SIG-M5 treated with dmso at 0.1 percent for 504 hours (cell line): ENCODE measurements at regions not wholly inside any gene's neighbourhood (a gene's known extent, or its start where the extent isn't known, plus 50 kb on each side); places are given as distances from the start of the nearest gene placed in this dataset.
"Not testable (repeated sequence)": the region's sequence is repeated elsewhere in the genome, so short reads cannot be mapped to it uniquely, and the experiment has no call there.

Experiments
- DNase-seq: peaks from one replicate; lab custom pipeline; 2025; ENCODE audit not compliant: unreplicated experiment; lab: John Stamatoyannopoulos, UW

DNA sequence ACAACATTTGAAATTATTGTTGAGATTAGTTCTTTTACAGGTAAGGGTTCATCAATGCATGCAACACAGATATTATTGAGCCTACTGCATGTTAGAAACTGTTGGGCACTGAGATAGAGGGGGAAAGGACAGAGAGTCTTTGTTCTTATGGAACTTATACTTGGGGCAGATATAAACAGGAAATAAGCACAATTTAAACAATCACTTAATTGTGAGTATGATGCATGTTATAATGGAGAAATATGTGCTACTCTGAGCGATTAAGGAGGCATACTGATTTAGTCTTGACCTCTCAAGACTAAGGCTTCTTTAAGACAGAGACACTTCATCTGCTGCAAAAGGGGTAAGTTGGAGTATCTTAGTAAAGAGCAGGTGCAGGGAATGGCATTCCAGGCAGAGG, 593.3 kb downstream of the CCSER2 start:
- no peak for DNase-seq

DNA sequence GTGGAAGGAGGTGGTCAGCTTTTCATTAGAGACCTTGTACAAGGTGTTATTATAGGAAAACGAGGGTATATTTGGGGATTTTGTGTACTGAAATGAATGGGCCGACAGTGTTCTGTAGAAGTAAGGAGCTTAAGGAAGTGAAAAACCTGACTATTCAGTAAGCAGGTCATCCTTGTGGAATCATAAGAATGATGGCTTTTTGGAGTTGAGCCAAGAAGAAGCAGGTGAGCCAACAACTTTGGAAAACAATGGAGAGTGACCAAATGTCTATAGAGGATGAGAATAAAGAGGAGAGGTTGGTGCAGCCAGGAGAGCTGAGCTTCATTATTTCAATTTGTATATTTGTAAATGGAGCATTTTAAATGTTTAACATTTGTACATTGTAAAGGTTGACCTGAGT, 595.7 kb downstream of the CCSER2 start:
- no peak for DNase-seq

DNA sequence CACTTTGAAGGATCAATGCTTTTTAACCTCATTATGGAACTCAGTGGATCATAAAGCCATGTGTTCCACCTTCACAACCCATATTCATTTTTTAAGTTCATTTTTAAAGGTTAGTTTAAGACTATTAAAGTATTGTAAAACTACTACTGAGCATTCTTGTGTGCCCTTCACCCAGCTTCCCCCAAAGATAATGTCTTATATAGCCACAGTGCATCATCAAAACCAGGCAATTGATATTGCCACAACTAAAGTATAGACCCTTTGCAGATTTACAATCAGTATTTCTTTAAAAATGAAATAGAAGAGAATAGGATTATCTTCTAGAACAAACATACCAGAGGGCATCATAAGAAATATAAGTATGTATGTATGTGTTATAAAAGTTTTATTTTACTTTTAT, 597.1 kb downstream of the CCSER2 start:
- DNase-seq: no peak

DNA sequence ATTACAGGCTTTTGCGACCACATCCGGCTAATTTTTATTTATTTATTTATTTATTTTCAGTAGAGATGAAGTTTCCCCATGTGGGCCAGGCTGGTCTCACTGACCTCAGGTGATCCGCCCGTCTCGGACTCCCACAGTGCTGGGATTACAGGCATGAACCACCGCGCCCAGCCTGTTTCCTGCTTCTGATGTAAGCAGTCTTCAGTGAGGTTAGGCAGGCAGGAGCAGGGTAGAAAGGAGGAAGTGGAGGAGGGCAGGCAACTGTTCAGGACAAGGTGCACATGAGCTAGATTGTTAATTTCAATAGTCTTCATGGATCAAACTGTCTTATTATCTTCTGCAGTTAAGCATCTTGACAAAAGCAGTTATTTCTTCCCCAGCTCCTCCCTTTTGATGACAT, 605.0 kb downstream of the CCSER2 start:
- no peak for DNase-seq

DNA sequence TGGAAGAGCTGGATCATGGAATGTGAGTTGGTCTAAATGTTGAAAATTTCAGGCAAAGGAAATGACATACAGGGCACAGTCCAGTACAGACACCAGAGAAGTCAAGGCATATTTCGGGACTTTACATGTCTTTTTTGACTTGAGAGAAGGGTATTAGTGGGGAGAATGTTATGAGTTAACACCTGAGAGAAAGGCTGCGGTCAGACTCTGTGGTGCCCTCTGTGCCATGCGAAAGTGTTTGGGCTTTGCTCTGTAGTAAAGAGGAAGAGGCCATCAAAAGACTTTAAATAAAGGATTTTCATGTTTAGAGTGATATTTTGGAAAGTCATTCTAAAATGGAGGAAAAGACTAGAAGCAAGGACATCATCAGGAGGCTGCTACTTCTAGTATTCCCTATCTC, 607.4 kb downstream of the CCSER2 start:
- no peak for DNase-seq

DNA sequence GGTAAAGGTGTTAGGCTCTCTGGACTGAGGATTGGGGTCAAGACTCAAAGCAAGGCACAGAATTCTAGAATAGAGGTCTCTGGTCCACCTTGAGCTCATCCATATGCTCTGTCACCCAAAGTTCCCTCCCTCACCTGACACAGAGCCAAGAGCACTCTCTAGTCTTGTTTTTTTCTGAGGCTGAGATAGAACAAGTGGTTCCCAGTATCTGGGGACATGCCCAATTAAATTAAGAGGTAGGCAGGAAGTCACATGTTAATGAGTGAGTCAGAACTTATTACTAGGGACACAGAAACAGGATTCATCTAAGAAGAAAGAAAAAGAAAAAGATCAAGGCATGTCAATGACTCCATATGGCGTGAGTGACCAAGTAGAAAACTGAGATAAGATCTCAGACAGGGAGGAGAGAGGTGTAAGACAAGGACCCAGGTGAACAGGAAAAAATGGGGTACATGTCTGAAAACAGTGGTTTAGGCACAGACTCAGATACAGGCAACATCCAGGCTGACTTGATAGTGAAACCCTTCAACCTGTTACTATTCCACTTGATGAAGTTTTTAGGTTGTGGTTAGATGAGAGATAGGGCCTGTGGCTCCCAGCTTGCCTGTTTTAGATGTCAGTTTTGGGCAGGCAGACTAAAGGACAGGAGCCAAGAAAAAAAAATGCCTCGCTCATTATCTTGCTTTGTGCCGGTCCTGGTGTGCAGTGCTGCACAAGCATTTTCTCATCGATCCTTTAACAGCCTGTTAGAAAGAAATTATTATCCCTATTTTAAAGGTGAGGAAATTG, 609.9 kb downstream of the CCSER2 start:
- DNase-seq: no peak

DNA sequence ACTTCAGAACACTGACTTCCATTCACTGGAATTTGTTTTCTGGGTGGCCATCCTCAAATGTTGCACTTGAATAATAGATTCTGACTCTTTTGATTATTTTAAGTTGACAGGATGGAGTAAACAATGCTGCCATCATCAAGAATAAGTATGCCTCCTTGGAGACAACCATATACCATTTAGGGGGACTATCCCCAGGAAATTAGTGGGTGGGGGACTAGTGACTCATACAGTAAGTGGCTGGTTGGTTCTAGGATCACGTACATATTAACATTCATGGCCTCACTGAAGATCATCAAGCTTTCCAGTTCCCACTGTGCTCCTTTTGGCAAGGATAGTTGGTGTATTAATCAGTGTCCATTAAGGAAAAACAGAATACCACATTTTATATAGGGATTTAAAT, 615.2 kb downstream of the CCSER2 start:
- DNase-seq: no peak

DNA sequence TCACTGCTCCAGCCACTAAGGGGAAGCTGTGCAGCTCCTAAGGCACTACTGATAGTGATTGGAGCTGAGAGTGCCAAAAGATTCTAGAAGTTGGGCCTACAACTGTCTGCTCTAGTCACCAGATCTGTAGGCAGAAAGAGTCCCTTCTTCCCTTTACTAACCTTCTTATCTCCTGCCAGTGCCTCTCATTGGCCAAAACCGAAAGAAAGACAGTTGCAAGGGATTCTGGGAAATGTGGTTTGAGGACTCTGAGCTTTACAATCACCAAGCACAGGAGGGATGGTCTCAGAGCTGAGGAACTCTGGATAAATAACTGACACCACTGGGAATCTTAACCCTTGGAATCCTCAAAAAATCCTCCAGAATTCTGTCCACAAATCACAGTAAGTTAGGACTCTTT, 615.8 kb downstream of the CCSER2 start:
- no peak for DNase-seq

DNA sequence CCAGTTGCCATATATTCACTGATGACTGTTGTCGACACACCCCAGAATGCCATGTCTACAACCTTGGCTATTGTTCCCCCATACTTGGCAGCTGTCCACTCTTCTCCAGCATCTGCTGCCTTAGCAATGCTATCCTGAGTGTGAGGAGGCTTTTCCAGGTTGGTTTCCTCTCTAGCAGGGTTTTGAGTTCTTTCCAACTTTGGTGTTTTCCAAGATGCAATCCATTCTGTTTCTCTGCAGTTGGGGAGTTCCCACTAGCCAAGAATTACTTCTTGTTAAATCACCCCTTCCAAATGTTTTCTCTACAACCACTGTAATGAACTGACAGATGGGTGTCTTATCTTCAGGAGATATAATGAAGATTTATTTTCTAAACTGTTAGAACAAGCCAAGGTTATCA, 617.4 kb downstream of the CCSER2 start:
- DNase-seq: no peak

DNA sequence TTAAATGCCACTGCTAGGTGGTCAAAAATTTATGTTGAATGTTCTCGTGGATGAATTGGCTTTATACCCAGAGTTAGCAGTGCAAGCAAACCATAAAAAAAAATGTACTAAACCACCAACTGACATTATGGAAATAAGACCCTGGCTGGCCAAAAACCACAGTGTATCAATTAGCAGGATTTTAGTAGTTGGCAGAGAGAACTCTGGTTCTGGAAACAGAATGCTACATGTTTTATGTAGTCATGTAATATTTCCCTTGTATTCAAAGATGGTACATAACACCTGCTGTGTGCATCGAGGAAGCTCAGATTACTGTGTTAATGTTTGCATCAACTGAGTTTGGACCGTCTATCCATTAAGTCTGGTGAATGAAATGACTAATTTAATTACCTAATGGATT, 618.5 kb downstream of the CCSER2 start:
- DNase-seq: no peak

DNA sequence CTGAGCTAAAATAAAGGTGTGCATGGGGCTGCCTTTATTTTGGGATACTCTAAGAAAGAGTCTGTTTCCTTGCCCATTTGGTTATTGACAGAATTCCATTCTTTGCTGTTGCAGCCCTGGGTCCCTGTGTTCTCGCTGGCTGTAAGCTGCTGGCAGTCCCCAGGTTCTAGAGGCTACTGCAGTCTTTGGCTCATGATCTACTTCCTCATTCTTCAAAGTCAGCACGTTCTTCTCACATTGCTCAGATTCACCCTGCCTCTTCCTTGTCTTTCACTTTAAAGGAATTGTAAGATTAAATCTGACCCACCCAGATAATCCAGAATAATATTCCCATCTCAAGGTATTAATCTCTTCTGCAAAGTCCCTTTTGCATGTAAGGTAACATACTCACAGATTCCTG, 620.3 kb downstream of the CCSER2 start:
- no peak for DNase-seq

DNA sequence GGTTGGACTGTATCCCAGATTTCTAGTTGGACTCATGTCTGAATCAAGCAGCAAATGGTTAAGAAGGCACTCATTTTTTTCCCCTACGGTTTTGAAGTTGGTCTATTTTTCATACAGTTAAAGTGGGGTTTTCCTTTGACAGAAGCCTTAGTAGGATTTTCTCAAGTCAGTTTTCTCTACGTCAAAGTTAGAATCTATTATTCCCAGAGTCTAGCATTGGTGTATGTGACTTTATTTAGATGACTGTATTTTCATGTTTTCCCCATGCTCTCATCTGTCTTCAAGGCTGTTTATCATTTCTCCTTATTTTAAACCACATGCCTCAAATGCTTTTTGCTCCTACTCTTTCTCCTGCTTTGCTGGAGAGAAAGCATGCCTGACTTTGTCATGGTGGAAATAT, 623.2 kb downstream of the CCSER2 start:
- DNase-seq: no peak

DNA sequence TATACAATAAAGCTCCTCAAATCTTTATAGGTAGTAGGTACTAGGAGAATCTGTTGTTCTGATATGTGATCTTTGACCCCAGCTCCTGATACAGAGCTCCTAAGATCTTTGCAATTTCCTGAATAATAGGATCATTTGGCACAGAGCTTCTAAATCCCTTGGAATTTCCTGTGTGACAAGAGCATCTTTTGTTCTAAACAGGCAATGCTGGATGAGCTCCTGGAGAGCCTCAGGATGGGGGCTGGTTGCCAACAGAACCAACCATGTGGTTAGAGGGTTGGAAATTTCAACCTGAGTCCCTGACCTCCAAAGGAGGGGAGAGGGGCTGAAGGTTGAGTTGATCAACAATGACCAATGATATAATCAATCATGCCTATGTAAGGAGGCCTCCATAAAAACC, 629.0 kb downstream of the CCSER2 start:
- DNase-seq: no peak

DNA sequence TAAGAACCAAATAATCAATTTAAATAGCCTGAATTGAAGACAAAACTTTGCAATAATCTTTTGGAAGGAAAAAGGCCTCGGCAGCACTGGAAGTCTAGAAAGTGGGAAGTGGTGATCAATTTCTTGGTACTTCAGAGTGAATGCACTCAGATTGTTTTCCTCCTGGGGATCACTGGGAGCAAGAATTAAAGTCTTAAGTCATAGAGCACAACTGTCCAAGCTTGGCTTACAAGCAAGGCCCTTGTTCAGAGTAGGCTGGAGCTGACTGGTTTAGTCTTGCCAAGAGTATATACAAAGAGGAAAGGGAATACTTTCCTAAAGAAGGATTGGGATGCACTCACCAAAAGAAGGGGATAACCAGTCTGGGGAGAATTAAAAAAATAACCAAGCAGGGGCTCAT, 637.1 kb downstream of the CCSER2 start:
- no peak for DNase-seq

DNA sequence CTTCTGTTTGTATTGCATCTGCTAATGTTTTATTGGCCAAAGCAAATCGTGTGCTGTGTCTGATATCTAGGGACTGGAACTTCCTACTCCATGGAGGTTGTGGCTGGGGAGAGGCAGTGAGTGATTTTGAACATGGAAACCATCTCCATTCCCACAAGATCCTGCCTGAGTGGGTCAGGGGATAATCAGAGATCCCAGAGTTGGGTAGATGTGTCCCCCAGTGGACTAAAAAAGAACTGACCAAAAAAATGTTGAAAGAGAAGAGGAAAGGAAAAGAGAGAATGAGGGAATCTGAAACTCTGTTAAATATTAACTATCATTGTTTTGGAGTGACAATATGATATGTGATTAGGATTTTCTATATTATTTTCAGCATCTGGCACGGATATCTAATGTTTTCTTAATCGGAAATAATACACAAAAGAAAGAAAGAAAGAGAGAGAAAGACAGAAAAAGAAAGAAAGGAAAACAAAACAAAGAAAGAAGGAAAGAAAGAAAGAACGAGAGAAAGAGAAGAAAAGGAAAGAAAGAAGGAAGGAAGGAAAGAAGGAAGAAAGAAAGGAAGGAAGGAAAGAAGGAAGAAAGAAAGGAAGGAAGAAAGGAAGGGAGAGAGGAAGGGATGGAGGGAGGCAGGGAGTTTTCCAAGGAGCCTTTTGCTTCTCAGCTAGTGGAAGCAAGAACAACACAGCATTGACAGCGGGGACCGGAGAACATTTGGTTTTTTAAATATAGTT, 638.5 kb downstream of the CCSER2 start:
- no peak for DNase-seq

DNA sequence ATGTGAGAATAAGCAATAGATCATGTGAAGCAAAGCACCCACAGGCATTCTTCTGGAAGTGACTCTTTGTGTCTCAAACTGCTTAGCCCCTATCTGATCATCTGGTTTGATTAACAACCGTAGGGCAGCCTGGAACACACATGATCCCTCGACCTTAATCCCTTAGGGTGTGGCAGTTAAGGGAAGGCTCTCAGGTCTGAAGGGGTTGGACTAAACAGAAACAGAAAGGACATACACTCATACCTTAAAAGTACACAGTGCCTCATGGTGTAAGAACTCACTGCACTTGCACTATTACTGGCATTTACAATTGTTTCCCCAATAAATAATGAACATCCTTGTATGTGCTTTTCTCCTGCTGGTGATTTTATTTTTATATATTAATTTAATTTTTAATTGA, 640.9 kb downstream of the CCSER2 start:
- not testable (repeated sequence) for DNase-seq

DNA sequence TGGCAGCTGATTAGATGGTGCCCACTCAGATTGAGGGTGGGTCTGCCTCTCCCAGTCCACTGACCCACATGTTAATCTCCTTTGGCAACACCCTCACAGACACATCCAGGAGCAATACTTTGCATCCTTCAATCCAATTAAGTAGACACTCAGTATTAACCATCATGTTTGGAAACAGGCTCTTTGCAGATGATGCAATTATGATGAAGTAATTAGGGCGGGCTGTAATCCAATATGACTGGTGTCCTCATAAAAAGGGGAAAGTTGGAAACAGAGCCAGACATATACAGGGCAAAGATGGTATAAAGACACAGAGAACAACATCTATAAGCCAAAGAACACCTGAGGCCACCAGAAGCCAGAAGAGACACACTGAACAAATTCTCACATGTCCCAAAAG, 658.6 kb downstream of the CCSER2 start:
- DNase-seq: no peak

DNA sequence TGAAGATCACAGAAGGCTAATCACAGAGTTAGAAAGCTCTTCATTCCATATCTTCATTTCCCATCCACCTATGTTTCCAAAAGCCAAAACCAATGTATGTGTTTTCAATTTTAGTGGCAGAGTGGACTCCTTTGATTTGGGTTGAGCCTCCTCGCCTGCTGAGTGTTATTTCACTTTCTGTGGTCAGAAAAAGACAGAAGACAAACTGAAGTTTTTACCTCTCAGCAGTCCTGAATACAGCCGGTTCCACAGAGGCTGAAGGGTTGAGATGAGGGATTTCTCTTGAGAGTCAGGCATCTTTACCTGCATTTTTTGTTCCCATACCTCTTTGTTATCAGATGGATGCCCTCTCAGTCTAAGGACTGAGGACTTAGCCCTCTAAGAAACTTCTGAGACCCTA, 659.6 kb downstream of the CCSER2 start:
- no peak for DNase-seq

DNA sequence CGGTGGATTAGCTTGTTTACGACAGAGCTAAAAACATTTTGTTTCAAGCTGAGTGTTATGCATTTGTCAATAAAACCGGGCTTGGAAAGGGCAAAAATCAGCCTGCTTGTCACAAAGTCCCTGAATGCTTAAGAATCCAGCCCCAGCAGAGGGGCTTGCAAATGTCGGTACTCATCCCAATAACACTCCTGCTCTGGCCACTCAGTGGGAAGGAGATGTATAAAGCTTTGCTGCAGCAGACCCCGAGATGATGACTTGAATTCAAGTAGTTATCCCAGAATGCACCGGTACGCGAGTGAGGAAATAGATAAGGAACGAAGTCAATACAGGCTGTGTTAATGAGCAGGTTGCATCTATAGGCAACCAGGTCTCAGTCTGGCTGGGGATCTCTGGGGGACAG, 662.3 kb downstream of the CCSER2 start:
- DNase-seq: no peak

DNA sequence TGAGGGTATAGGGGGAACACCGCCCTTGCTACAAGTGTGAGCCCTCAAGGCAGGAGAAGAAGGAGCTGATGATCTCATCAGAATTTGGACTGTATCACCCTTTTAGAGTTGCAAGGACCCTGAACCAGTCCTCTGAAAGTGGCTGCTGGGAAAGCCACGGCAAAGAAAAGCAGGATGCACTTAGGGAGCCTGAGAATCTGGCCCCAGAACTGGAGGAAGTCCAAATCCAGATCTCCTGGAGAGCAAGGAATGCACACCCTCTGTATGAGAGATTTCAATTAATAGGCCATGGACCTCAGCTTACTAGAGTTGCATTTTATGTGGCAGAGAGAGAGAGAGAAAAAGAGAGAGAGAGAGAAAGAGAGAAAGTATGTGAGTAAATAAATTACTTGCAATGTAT, 662.9 kb downstream of the CCSER2 start:
- DNase-seq: no peak

DNA sequence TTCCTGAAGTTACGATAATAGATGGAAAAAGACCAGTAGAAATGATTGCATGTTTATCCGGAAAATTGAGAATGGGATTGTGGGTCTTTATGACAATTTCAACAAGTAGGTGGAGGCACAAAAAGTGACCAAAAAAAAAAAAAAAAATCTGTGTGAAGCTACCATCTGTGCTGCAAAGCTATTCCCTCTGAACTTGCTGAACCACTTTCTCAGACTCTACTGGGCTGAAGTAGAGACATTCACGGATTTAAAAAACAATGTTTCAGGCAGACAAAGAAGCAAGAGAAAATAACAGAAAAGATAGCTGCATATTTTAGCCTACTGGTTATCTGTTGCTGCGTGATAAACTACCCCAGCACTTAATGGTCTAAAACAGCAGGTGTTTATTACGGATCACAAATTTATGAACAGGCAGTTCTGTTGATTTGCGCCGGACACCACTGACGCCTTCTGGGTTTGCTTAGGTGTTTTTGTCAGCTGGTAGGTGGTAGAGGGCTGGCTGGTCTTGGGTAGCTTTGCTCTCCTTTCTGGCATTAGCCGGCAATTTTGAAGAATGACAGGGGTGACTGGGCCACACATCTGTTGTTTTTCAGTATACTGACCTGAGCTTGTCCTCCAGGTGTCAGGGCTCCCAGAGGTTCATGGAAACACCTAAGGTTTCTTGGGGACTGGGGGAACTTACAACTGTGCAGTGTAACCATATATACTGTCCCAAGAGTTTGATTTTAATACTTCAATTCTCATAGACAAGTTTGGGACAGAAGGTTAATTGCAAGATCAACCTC, 665.1 kb downstream of the CCSER2 start:
- no peak for DNase-seq

DNA sequence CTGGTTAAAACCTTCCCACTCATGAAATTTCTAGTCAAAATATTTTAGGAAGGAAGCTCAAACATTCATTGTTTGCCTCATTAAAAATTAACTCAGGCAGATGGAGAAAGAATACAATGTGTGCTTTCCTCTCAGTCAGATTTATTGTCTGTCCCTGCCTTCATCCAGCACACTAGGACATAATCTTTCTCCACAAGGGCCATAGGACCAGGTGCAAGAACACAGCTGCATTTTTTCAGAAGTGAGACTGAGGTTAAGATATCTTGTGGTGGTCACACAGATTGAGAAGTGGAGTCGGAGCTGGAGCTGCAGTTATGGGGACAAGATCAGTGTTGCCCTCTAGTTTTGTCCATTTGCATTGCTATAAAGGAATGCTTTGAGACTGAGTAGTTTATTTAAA, 666.3 kb downstream of the CCSER2 start:
- no peak for DNase-seq
